ENCODE measurements at regions not wholly inside any gene's neighbourhood (a gene's known extent, or its start where the extent isn't known, plus 50 kb on each side); places are given as distances from the start of the nearest gene placed in this dataset.

DNA sequence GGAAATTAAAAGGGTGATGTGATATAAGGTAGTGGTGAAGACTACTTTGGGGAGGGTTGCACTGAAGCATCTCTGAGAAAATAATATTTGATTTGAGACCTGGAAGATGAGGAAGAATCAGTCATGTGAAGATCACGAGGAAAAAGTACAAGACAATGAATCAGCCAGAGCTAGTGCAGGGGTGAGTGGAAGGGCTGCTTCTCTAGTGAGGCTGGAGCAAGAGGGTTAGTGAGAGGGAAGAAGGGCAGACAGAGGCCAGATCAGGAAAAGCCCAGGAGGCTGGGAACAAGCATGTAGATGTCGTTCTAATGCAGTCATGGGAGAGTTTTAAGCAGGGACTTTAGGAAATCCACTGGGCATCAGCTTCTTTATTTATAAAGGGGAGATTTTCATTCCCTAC, 504.2 kb upstream of the SALL1 start:
- Mint-ChIP-seq H3K9me3 (ENCODE audit: low read depth) (peaks cover 8% of the 10 kb centered on the region), H3K27me3 (no peaks in the 10 kb centered on the region), H3K4me1 (no peaks in the 10 kb centered on the region), H3K36me3 (no peaks in the 10 kb centered on the region), H3K27ac (no peak overlapping the region), H3K4me3 (no peak overlapping the region)
- CTCF ChIA-PET, result no interaction called here
- ATAC-seq (no peak), DNase-seq (no peak)

- H3K36me3 Mint-ChIP-seq, result no peaks in the 10 kb centered on the region
- CTCF ChIA-PET, result no interaction called here
Measured at GRCh38 chr16:51651061-51651466, 500.0 kb upstream of the SALL1 start.

GRCh38 chr16:51649631-51650030, 498.6 kb upstream of the SALL1 start:
- Mint-ChIP-seq H3K27ac (no peak overlapping the region), H3K9me3 (ENCODE audit: low read depth) (peaks cover 6% of the 10 kb centered on the region), H3K27me3 (no peaks in the 10 kb centered on the region), H3K4me3 (no peak overlapping the region), H3K36me3 (no peaks in the 10 kb centered on the region), H3K4me1 (no peaks in the 10 kb centered on the region)
- no peak for DNase-seq
- CTCF ChIA-PET, result no interaction called here
- ATAC-seq, result no peak

More at GRCh38 chr16:51651061-51651466, 500.0 kb upstream of the SALL1 start:
- Mint-ChIP-seq H3K27me3 (no peaks in the 10 kb centered on the region), H3K27ac (no peak overlapping the region), H3K4me3 (no peak overlapping the region), H3K9me3 (ENCODE audit: low read depth) (peaks cover 8% of the 10 kb centered on the region), H3K4me1 (no peaks in the 10 kb centered on the region)
- ATAC-seq (no peak), DNase-seq (no peak)

- CTCF ChIA-PET, result no interaction called here
- H3K4me3 Mint-ChIP-seq, result no peak overlapping the region
- no peak overlapping the region for H3K27ac Mint-ChIP-seq
- H3K36me3 Mint-ChIP-seq, result no peaks in the 10 kb centered on the region
- H3K4me1 Mint-ChIP-seq, result no peaks in the 10 kb centered on the region
- no peaks in the 10 kb centered on the region for H3K27me3 Mint-ChIP-seq
- no peak for ATAC-seq
- no peak for DNase-seq
- H3K9me3 Mint-ChIP-seq (ENCODE audit: low read depth), result peaks cover 4% of the 10 kb centered on the region
Measured at GRCh38 chr16:51648526-51648925, 497.5 kb upstream of the SALL1 start.

- no peaks in the 10 kb centered on the region for H3K36me3 Mint-ChIP-seq
- H3K9me3 Mint-ChIP-seq (ENCODE audit: low read depth), result peaks cover 14% of the 10 kb centered on the region
- DNase-seq (no peak), ATAC-seq (no peak)
- CTCF ChIA-PET, result no interaction called here
- no peak overlapping the region for H3K27ac Mint-ChIP-seq
- no peaks in the 10 kb centered on the region for H3K27me3 Mint-ChIP-seq
- H3K4me3 Mint-ChIP-seq, result no peak overlapping the region
- H3K4me1 Mint-ChIP-seq, result no peaks in the 10 kb centered on the region
Measured at GRCh38 chr16:51641191-51641765, 490.2 kb upstream of the SALL1 start.

DNA sequence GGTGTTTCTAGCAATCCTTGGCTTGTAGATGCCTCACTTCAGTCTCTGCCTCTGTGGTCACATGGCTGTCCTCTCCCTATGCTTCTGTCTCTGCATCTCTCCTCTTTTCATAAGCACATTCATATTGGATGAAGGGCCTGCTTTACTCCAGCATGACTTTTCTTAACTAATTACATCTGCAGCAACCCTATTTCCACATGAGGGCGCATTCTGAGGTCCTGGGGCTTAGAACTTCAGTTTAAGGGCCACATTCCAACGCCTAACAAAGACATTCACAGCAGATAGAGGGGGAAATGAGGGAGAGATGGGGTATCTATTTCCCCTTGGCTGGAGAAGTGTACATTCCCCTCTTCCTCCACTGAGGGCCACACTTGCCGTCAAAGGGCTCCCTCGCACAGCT, 489.1 kb upstream of the SALL1 start:
- H3K4me1 Mint-ChIP-seq, result no peaks in the 10 kb centered on the region
- CTCF ChIA-PET, result no interaction called here
- H3K27ac Mint-ChIP-seq, result no peak overlapping the region
- H3K36me3 Mint-ChIP-seq, result no peaks in the 10 kb centered on the region
- DNase-seq (no peak), ATAC-seq (no peak)
- no peak overlapping the region for H3K4me3 Mint-ChIP-seq
- no peaks in the 10 kb centered on the region for H3K27me3 Mint-ChIP-seq
- H3K9me3 Mint-ChIP-seq (ENCODE audit: low read depth), result peaks cover 10% of the 10 kb centered on the region

GRCh38 chr16:51638339-51639135, 487.5 kb upstream of the SALL1 start:
- no peak for DNase-seq
- Mint-ChIP-seq H3K27me3 (no peaks in the 10 kb centered on the region), H3K27ac (no peak overlapping the region), H3K4me3 (no peak overlapping the region), H3K36me3 (no peaks in the 10 kb centered on the region), H3K4me1 (no peaks in the 10 kb centered on the region), H3K9me3 (ENCODE audit: low read depth) (peaks cover 10% of the 10 kb centered on the region)
- ATAC-seq, result no peak
- CTCF ChIA-PET, result no interaction called here

GRCh38 chr16:51637770-51638094, 486.7 kb upstream of the SALL1 start:
- no peak overlapping the region for H3K4me3 Mint-ChIP-seq
- no peaks in the 10 kb centered on the region for H3K36me3 Mint-ChIP-seq
- no peak for DNase-seq
- no peak overlapping the region for H3K27ac Mint-ChIP-seq
- no peak for ATAC-seq
- CTCF ChIA-PET, result no interaction called here
- peaks cover 10% of the 10 kb centered on the region for H3K9me3 Mint-ChIP-seq (ENCODE audit: low read depth)
- H3K4me1 Mint-ChIP-seq, result no peaks in the 10 kb centered on the region
- H3K27me3 Mint-ChIP-seq, result no peaks in the 10 kb centered on the region

DNA sequence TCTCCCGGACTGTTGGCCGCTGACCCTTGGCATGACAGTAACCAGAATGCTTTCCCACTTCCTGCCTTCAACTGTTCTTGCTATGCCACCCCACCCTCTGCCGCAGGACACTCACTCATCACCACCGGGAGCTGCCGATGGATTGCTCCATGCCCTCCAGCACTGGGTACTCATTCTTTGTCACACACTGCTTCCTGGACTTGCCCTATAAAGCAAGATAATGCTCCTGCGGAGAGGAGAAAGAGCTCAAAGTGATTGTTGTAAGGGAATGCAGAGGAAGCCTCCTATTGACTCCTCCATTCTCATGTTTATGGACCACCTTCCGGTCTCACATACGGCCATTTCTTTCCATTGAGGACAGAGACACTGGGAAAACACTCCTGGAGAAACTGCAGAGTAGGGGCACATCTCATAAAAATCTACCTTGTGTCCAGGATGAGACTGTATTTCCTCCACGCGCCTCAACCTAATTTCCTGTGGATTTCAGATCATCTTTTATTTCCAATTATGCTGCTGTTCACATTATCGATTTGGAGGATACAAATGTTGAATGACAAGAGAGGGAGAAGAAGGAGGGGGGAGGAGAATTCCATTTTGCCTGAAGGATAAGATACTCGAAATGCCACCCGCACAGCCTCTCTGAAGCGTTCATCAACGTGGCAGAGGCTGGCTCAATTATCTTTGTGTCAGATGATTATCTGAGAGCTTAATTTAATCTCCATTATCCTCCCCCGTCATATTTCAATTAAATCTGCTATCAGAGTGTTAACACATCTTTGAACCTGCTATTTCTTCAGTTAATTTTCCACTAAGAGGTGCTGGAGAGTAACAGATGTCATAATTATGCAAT, 486.1 kb upstream of the SALL1 start:
- ATAC-seq (no peak), DNase-seq (no peak)
- no peak overlapping the region for H3K27ac Mint-ChIP-seq
- H3K27me3 Mint-ChIP-seq, result no peaks in the 10 kb centered on the region
- no peak overlapping the region for H3K4me3 Mint-ChIP-seq
- CTCF ChIA-PET, result no interaction called here
- H3K9me3 Mint-ChIP-seq (ENCODE audit: low read depth), result peaks cover 10% of the 10 kb centered on the region
- H3K36me3 Mint-ChIP-seq, result no peaks in the 10 kb centered on the region
- no peaks in the 10 kb centered on the region for H3K4me1 Mint-ChIP-seq

DNA sequence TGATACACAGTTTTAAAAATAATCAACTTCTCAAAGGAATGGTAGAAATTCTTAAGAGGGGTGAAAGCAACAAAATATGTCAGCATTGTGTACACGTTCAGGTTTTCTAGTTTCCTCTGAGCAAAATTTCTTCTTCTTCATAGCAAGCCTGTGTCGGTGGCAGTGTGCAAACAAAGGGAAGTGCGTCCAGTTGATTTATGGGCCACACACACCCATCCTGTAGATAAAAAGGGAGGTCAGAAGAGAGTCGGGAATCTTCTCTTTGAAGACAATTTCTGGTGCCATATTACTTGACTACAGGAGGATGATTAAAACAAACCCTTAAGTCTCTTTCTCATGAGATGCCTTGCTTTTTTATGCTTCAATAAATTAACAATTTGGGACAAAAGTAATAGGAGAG, 484.1 kb upstream of the SALL1 start:
- DNase-seq (no peak), ATAC-seq (no peak)
- Mint-ChIP-seq H3K4me1 (no peaks in the 10 kb centered on the region), H3K36me3 (no peaks in the 10 kb centered on the region), H3K9me3 (ENCODE audit: low read depth) (peaks cover 6% of the 10 kb centered on the region), H3K27me3 (no peaks in the 10 kb centered on the region), H3K27ac (no peak overlapping the region), H3K4me3 (no peak overlapping the region)
- CTCF ChIA-PET, result no interaction called here

DNA sequence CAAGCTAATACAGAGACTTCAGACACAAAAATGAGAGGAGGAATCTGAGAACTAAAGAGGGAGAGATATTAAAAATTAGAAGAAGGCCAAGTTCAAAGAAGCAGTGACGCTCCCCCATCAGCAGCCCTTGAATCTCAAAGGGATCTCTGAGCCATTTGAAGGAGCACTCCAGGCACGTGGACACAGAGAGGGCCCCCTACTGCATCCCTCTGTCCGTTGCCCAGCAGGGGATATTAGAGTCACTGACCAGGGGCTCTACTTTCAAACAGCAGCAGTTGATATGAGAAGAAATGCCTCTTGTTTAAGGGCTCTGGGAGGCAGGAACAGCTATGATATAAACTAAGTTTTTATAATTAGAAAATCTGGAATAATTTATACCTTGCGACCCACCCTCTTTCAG, 479.0 kb upstream of the SALL1 start:
- no peaks in the 10 kb centered on the region for H3K27me3 Mint-ChIP-seq
- no peaks in the 10 kb centered on the region for H3K36me3 Mint-ChIP-seq
- DNase-seq, result no peak
- CTCF ChIA-PET, result no interaction called here
- peaks cover 12% of the 10 kb centered on the region for H3K9me3 Mint-ChIP-seq (ENCODE audit: low read depth)
- H3K27ac Mint-ChIP-seq, result no peak overlapping the region
- no peaks in the 10 kb centered on the region for H3K4me1 Mint-ChIP-seq
- H3K4me3 Mint-ChIP-seq, result no peak overlapping the region
- no peak for ATAC-seq

DNA sequence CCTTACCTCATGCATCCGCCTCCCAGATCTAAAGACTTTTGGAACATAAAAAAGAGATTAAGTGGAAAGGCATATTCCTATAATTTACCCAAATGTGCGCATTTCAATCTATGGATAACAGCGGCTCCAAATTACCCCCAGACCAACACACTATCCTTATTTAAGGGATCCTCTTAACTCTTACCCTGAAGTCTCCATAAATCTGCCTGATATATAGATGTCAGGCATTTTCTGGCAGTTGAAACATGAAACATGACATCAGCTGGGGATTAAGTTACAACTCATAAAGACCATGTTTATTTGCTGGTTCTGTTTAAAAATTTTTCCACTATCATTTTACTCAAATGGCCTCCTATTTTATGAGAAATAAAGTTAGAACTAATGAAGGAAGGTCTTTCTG, 478.5 kb upstream of the SALL1 start:
- H3K27me3 Mint-ChIP-seq, result no peaks in the 10 kb centered on the region

DNA sequence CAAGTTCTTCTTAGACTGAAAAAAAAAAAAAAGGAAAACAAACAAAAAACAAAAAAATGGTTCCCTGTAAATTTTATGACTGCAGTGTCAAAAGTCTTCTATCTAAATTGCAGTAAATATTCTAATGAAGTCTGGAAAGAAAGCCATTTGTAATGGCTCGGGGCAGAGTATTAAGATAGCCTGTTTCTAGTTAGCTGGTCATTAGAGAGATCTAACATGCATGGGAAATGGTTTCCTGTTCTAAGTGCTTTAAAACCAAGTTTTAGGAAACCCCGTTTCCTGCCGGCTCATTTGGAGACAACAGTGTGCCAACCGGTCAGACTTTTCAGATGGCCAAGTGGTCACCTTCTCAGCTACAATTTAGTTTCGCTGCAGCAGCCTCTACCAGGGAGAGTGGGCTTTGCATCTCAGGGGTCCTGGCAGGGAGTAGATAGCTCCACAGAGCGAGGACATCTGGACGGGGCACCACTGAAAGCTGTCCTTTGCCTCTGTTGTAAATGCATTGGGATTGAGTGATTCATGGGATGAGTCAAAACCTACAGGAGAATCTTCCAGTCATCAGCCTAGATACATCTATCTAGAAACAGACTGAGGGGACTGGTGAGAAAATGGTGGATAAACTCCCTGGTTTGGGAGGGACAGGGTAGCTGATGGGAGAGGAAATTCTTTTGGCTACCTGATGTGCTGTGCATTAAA, 473.2 kb upstream of the SALL1 start:
- Mint-ChIP-seq H3K9me3 (ENCODE audit: low read depth) (peaks cover 24% of the 10 kb centered on the region), H3K27me3 (no peaks in the 10 kb centered on the region), H3K27ac (no peak overlapping the region), H3K4me3 (no peak overlapping the region), H3K36me3 (no peaks in the 10 kb centered on the region), H3K4me1 (no peaks in the 10 kb centered on the region)
- DNase-seq (no peak), ATAC-seq (no peak)
- CTCF ChIA-PET, result no interaction called here

More for the DNA sequence above, 478.5 kb upstream of the SALL1 start:
- Mint-ChIP-seq H3K4me1 (no peaks in the 10 kb centered on the region), H3K9me3 (ENCODE audit: low read depth) (peaks cover 13% of the 10 kb centered on the region), H3K4me3 (no peak overlapping the region), H3K36me3 (no peaks in the 10 kb centered on the region), H3K27ac (no peak overlapping the region)
- no peak for ATAC-seq
- CTCF ChIA-PET, result no interaction called here
- no peak for DNase-seq

Measured in activated CD8-positive, alpha-beta memory T cell treated with anti-CD3 and anti-CD28 coated beads, Interleukin-2, amount 10 ng/mL, durations not matched to agents 7 days and 5 days (primary cell).